ENCODE measurements at regions not wholly inside any gene's neighbourhood (a gene's known extent, or its start where the extent isn't known, plus 50 kb on each side); places are given as distances from the start of the nearest gene placed in this dataset.

- no peaks in the 10 kb centered on the region for H4K20me1 ChIP-seq (ENCODE audit: insufficient read depth, poor library complexity, severe bottlenecking)
- H2AFZ ChIP-seq, result no peak overlapping the region
- TF ChIP-seq CTCF (IDR thresholded peaks at IDR 0.05; ENCODE audit: poor library complexity) (no peak), EZH2 (IDR thresholded peaks at IDR 0.05; ENCODE audit: borderline replicate concordance) (no peak), EZH2phosphoT487 (IDR thresholded peaks at IDR 0.05; ENCODE audit: low read depth, severe bottlenecking, unreplicated experiment) (no peak)
- no peak overlapping the region for H3K4me3 ChIP-seq
- no peaks in the 10 kb centered on the region for H3K27me3 ChIP-seq
- H3K9me3 ChIP-seq (ENCODE audit: low read depth), result no peaks in the 10 kb centered on the region
- 85% methylated on average over 2 of the region's 2 CpGs for WGBS (ENCODE audit: low lambda C conversion rate, missing lambda C conversion rate)
- no peaks in the 10 kb centered on the region for H3K36me3 ChIP-seq (replicated peaks; ENCODE audit: insufficient read depth, low read depth)
- no peak overlapping the region for H3K4me2 ChIP-seq
- no peak for DNase-seq (ENCODE audit: low spot score)
- no peaks in the 10 kb centered on the region for H3K4me1 ChIP-seq (ENCODE audit: insufficient read depth)
- H3K27ac ChIP-seq, result no peak overlapping the region
- H3K9me2 ChIP-seq (replicated peaks; ENCODE audit: insufficient read depth), result no peaks in the 10 kb centered on the region
- no peaks in the 10 kb centered on the region for H3K79me2 ChIP-seq
Measured at GRCh38 chr18:64253873-64254272, 105.0 kb upstream of the LINC00305 start.

GRCh38 chr18:64253222-64253621, 104.3 kb upstream of the LINC00305 start:
- H3K79me2 ChIP-seq, result no peaks in the 10 kb centered on the region
- no peaks in the 10 kb centered on the region for H3K4me1 ChIP-seq (ENCODE audit: insufficient read depth)
- no peak overlapping the region for H3K4me3 ChIP-seq
- no peak for DNase-seq (ENCODE audit: low spot score)
- no peak overlapping the region for H3K4me2 ChIP-seq
- H4K20me1 ChIP-seq (ENCODE audit: insufficient read depth, poor library complexity, severe bottlenecking), result no peaks in the 10 kb centered on the region
- 97% methylated on average over 4 of the region's 4 CpGs for WGBS (ENCODE audit: low lambda C conversion rate, missing lambda C conversion rate)
- no peak overlapping the region for H2AFZ ChIP-seq
- TF ChIP-seq CTCF (IDR thresholded peaks at IDR 0.05; ENCODE audit: poor library complexity) (no peak), EZH2 (IDR thresholded peaks at IDR 0.05; ENCODE audit: borderline replicate concordance) (no peak), EZH2phosphoT487 (IDR thresholded peaks at IDR 0.05; ENCODE audit: low read depth, severe bottlenecking, unreplicated experiment) (no peak)
- H3K27ac ChIP-seq, result no peak overlapping the region
- H3K36me3 ChIP-seq (replicated peaks; ENCODE audit: insufficient read depth, low read depth), result no peaks in the 10 kb centered on the region
- no peaks in the 10 kb centered on the region for H3K9me3 ChIP-seq (ENCODE audit: low read depth)
- no peaks in the 10 kb centered on the region for H3K27me3 ChIP-seq
- H3K9me2 ChIP-seq (replicated peaks; ENCODE audit: insufficient read depth), result no peaks in the 10 kb centered on the region

GRCh38 chr18:64248836-64249235, 99.9 kb upstream of the LINC00305 start:
- no peak for TF ChIP-seq EZH2 (IDR thresholded peaks at IDR 0.05; ENCODE audit: borderline replicate concordance)
- no peak for TF ChIP-seq EZH2phosphoT487 (IDR thresholded peaks at IDR 0.05; ENCODE audit: low read depth, severe bottlenecking, unreplicated experiment)
- no peak for TF ChIP-seq CTCF (IDR thresholded peaks at IDR 0.05; ENCODE audit: poor library complexity)
- Histone ChIP-seq H3K27ac (no peak overlapping the region), H3K4me1 (ENCODE audit: insufficient read depth) (no peaks in the 10 kb centered on the region), H3K9me2 (replicated peaks; ENCODE audit: insufficient read depth) (no peaks in the 10 kb centered on the region), H3K79me2 (no peaks in the 10 kb centered on the region), H3K4me2 (no peak overlapping the region), H3K27me3 (no peaks in the 10 kb centered on the region), H3K9me3 (ENCODE audit: low read depth) (no peaks in the 10 kb centered on the region), H3K36me3 (replicated peaks; ENCODE audit: insufficient read depth, low read depth) (no peaks in the 10 kb centered on the region), H3K4me3 (no peak overlapping the region), H4K20me1 (ENCODE audit: insufficient read depth, poor library complexity, severe bottlenecking) (no peaks in the 10 kb centered on the region), H2AFZ (no peak overlapping the region)
- 91% methylated on average over 8 of the region's 8 CpGs for WGBS (ENCODE audit: low lambda C conversion rate, missing lambda C conversion rate)
- DNase-seq (ENCODE audit: low spot score), result no peak

Data from hepatocyte (in vitro differentiated cells).